ENCODE measurements at regions not wholly inside any gene's neighbourhood (a gene's known extent, or its start where the extent isn't known, plus 50 kb on each side); places are given as distances from the start of the nearest gene placed in this dataset.

DNA sequence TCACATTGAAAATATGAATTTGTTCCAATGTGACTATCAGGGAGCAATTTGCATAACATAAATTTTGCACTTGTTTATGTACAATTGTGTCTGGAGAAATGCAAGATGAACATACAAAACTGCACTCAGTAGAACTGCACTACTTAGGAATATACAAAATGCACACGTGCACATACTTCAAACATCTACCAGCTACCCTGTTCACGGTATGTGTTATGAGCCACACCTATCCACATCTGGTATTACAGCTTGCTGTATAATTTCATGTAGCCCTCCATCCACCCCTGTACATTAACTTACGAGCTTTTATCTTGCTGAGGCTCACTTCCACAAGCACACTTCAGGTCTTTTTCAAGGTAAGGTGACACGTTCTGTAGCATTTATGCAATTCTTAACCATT lies 373.5 kb upstream of the ZEB2 start:
- TF ChIP-seq POLR2A (IDR thresholded peaks at IDR 0.05): no peak
- TF ChIP-seq, protein P1, sequence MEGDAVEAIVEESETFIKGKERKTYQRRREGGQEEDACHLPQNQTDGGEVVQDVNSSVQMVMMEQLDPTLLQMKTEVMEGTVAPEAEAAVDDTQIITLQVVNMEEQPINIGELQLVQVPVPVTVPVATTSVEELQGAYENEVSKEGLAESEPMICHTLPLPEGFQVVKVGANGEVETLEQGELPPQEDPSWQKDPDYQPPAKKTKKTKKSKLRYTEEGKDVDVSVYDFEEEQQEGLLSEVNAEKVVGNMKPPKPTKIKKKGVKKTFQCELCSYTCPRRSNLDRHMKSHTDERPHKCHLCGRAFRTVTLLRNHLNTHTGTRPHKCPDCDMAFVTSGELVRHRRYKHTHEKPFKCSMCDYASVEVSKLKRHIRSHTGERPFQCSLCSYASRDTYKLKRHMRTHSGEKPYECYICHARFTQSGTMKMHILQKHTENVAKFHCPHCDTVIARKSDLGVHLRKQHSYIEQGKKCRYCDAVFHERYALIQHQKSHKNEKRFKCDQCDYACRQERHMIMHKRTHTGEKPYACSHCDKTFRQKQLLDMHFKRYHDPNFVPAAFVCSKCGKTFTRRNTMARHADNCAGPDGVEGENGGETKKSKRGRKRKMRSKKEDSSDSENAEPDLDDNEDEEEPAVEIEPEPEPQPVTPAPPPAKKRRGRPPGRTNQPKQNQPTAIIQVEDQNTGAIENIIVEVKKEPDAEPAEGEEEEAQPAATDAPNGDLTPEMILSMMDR (IDR thresholded peaks at IDR 0.05): no peak

All from testis (tissue), 2 donors.